Left ventricle myocardium superior (tissue), 1 donor: ENCODE measurements at regions not wholly inside any gene's neighbourhood (a gene's known extent, or its start where the extent isn't known, plus 50 kb on each side); places are given as distances from the start of the nearest gene placed in this dataset.

ENCODE experiments used
- ATAC-seq: fragments of 200-7000 bp; cut with Tn5 transposase; one replicate; pipeline ENCODE4 v1.9.1; 2020; ENCODE audit warnings: mild to moderate bottlenecking, moderate library complexity
- DNase-seq: peaks from one replicate; pipeline ENCODE4 v3.0.0-alpha.2; 2020
- intact Hi-C: fragments of 100-400 bp; cut with micrococcal nuclease; formaldehyde crosslinking; loops from one replicate; pipeline ENCODE4 v1.11.0; 2022
- donor health status: DM: no; HTN: yes; CAD: no; lungs with severe emphysema.

- intact Hi-C loops = no loop called here
- no peak for DNase-seq
- no peak for ATAC-seq
Measured at GRCh38 chr3:194275291-194275690, 75.8 kb downstream of the CPN2 start.

- DNase-seq (no peak), ATAC-seq (no peak)
- intact Hi-C loops = no loop called here
Measured at GRCh38 chr3:194275721-194276120, 75.4 kb downstream of the CPN2 start.

GRCh38 chr3:194276768-194277103, 74.4 kb downstream of the CPN2 start:
- ATAC-seq (no peak), DNase-seq (no peak)
- intact Hi-C loops = no loop called here

GRCh38 chr3:194277104-194277785, 73.9 kb downstream of the CPN2 start:
- peak; percentile 66 for ATAC-seq
- intact Hi-C loops = no loop called here
- DNase-seq = peak; percentile 65

GRCh38 chr3:194277786-194278130, 73.4 kb downstream of the CPN2 start:
- peak; percentile 82 for DNase-seq
- ATAC-seq = peak; percentile 82
- intact Hi-C loops = no loop called here

- DNase-seq (no peak), ATAC-seq (no peak)
- intact Hi-C loops = no loop called here
Measured at GRCh38 chr3:194278186-194278845, 72.8 kb downstream of the CPN2 start.

GRCh38 chr3:194279101-194279500, 72.0 kb downstream of the CPN2 start:
- DNase-seq (no peak), ATAC-seq (no peak)
- intact Hi-C loops = no loop called here

- no peak for DNase-seq
- no peak for ATAC-seq
- intact Hi-C loops = no loop called here
Measured at GRCh38 chr3:194279701-194280360, 71.3 kb downstream of the CPN2 start.

GRCh38 chr3:194280777-194281176, 70.4 kb downstream of the CPN2 start:
- DNase-seq (no peak), ATAC-seq (no peak)
- intact Hi-C loops = no loop called here

- DNase-seq = no peak
Measured at GRCh38 chr3:194281306-194281705, 69.8 kb downstream of the CPN2 start.

GRCh38 chr3:194281766-194282165, 69.4 kb downstream of the CPN2 start:
- DNase-seq (no peak), ATAC-seq (no peak)
- intact Hi-C loops = no loop called here

More at GRCh38 chr3:194281306-194281705, 69.8 kb downstream of the CPN2 start:
- no peak for ATAC-seq
- intact Hi-C loops = no loop called here

- intact Hi-C loops = no loop called here
- DNase-seq (no peak), ATAC-seq (peak; percentile 13)
Measured at GRCh38 chr3:194282436-194283122, 68.5 kb downstream of the CPN2 start.

- ATAC-seq = peak; percentile 46
- intact Hi-C loops = no loop called here
- DNase-seq = no peak
Measured at GRCh38 chr3:194283221-194284006, 67.7 kb downstream of the CPN2 start.

GRCh38 chr3:194284351-194284750, 66.8 kb downstream of the CPN2 start:
- no peak for ATAC-seq
- no peak for DNase-seq
- intact Hi-C loops = no loop called here

- ATAC-seq (no peak), DNase-seq (no peak)
- intact Hi-C loops = no loop called here
Measured at GRCh38 chr3:194285024-194285849, 65.9 kb downstream of the CPN2 start.

- DNase-seq (no peak), ATAC-seq (no peak)
- intact Hi-C loops = no loop called here
Measured at GRCh38 chr3:194285850-194286197, 65.3 kb downstream of the CPN2 start.

- no peak for DNase-seq
- intact Hi-C loops = no loop called here
- no peak for ATAC-seq
Measured at GRCh38 chr3:194286375-194287146, 64.6 kb downstream of the CPN2 start.

GRCh38 chr3:194287374-194287773, 63.8 kb downstream of the CPN2 start:
- ATAC-seq (no peak), DNase-seq (no peak)
- intact Hi-C loops = no loop called here
